ENCODE measurements at regions not wholly inside any gene's neighbourhood (a gene's known extent, or its start where the extent isn't known, plus 50 kb on each side); places are given as distances from the start of the nearest gene placed in this dataset.
A peak's percentile ranks its signal among the peaks of the same experiment; 100 is the strongest.

GRCh38 chr12:87671757-87672156 is 357.4 kb downstream of the C12orf50 start:
- TF ChIP-seq CTCF (conservative IDR thresholded peaks at IDR 0.05; ENCODE audit: low read depth, low read length) = no peak
- DNase-seq (ENCODE audit: low read depth) = no peak
- H3K4me3 ChIP-seq (ENCODE audit: low read length) = no peak overlapping the region

- no peak overlapping the region for H3K4me3 ChIP-seq (ENCODE audit: low read length)
- no peak for DNase-seq (ENCODE audit: low read depth)
- no peak for TF ChIP-seq CTCF (conservative IDR thresholded peaks at IDR 0.05; ENCODE audit: low read depth, low read length)
Observed at GRCh38 chr12:87670448-87670847, 358.8 kb downstream of the C12orf50 start.

GRCh38 chr12:87667378-87667777 is 361.8 kb downstream of the C12orf50 start:
- peak; percentile 51 for TF ChIP-seq CTCF (conservative IDR thresholded peaks at IDR 0.05; ENCODE audit: low read depth, low read length)
- no peak overlapping the region for H3K4me3 ChIP-seq (ENCODE audit: low read length)
- no peak for DNase-seq (ENCODE audit: low read depth)

- no peak for TF ChIP-seq CTCF (conservative IDR thresholded peaks at IDR 0.05; ENCODE audit: low read depth, low read length)
- no peak overlapping the region for H3K4me3 ChIP-seq (ENCODE audit: low read length)
- DNase-seq (ENCODE audit: low read depth) = no peak
Observed at GRCh38 chr12:87661786-87662377, 367.3 kb downstream of the C12orf50 start.

- DNase-seq (ENCODE audit: low read depth) = no peak
- H3K4me3 ChIP-seq (ENCODE audit: low read length) = no peak overlapping the region
Observed at GRCh38 chr12:87660987-87661774, 368.0 kb downstream of the C12orf50 start.

GRCh38 chr12:87660291-87660690 is 368.9 kb downstream of the C12orf50 start:
- no peak for DNase-seq (ENCODE audit: low read depth)
- H3K4me3 ChIP-seq (ENCODE audit: low read length) = no peak overlapping the region
- TF ChIP-seq CTCF (conservative IDR thresholded peaks at IDR 0.05; ENCODE audit: low read depth, low read length) = no peak

More at GRCh38 chr12:87660987-87661774, 368.0 kb downstream of the C12orf50 start:
- no peak for TF ChIP-seq CTCF (conservative IDR thresholded peaks at IDR 0.05; ENCODE audit: low read depth, low read length)

GRCh38 chr12:87656311-87656710 is 372.9 kb downstream of the C12orf50 start:
- no peak for TF ChIP-seq CTCF (conservative IDR thresholded peaks at IDR 0.05; ENCODE audit: low read depth, low read length)
- H3K4me3 ChIP-seq (ENCODE audit: low read length) = no peak overlapping the region
- no peak for DNase-seq (ENCODE audit: low read depth)

Data from retinal pigment epithelial cell (primary cell).